HCT116 (cell line): ENCODE measurements at regions not wholly inside any gene's neighbourhood (a gene's known extent, or its start where the extent isn't known, plus 50 kb on each side); places are given as distances from the start of the nearest gene placed in this dataset.

Experiments
- ATAC-seq: fragments of 200-7000 bp; cut with Tn5 transposase; 2 replicates; pipeline ENCODE4 v1.9.1; 2020; ENCODE audit warnings: mild to moderate bottlenecking, moderate library complexity
- BruUV-seq: library from RNA; stranded (reverse); fragments of 400-500 nt; replicated peaks from 2 replicates; lab custom pipeline; 2021; lab: Mats Ljungman, UMichigan
- CTCF ChIA-PET: fragments of 300-600 bp; sonication (Branson Sonifier 250); formaldehyde crosslinking; loops from one replicate; lab custom pipeline; 2021; ENCODE audit warnings: antibody characterized with exemption; lab: Charles Lee
- POLR2A ChIA-PET: fragments of 300-600, 350-600 bp; sonication (Branson Sonifier 250); formaldehyde crosslinking; loops from one replicate; lab custom pipeline; 2021; ENCODE audit warnings: antibody characterized with exemption; lab: Charles Lee
- RAD21 ChIA-PET, 2 experiments: fragments of 300-600 bp; sonication (Branson Sonifier 250); formaldehyde crosslinking; loops; one replicate each; lab custom pipeline; 2023; ENCODE audit warnings: low total read pairs in 2 of 2; ENCODE audit not compliant: uncharacterized antibody in 2 of 2, unreplicated experiment in 2 of 2, low non-redundant PET in 1 of 2; lab: Charles Lee
- DNase-seq: peaks from one replicate; pipeline ENCODE4 v3.0.0-alpha.2; 2010; ENCODE audit warnings: low read depth, low spot score
- H2AFZ ChIP-seq: fragments of 200-600 bp; shearing (Covaris generic), sonication (generic); 2 replicates; pipeline ENCODE4 v1.6.1; 2017; ENCODE audit warnings: low read depth, mixed run types, mixed read lengths, antibody characterized with exemption, low read length; ENCODE audit not compliant: poor library complexity, severe bottlenecking
- H3K27ac ChIP-seq: 2 replicates; pipeline ENCODE4 v1.5.1; 2012; ENCODE audit warnings: low read depth, low read length
- H3K27me3 ChIP-seq: fragments of 200-600 bp; sonication (generic); 2 replicates; pipeline ENCODE4 v1.6.1; 2016; ENCODE audit warnings: mixed run types, low read length, mixed read lengths; ENCODE audit not compliant: insufficient read depth
- H3K36me3 ChIP-seq, 2 experiments: fragments of 200-500 bp in 1 of 2; fragments of 200-600 bp in 1 of 2; sonication (Bioruptor generic) in 1 of 2; sonication (generic) in 1 of 2; 2 replicates each; pipeline versions ENCODE4 v1.5.1 to v1.6.1; 2014 to 2016; ENCODE audit warnings: low read length in 2 of 2, inconsistent platforms in 1 of 2, mixed read lengths in 1 of 2, mixed run types in 1 of 2; ENCODE audit not compliant: insufficient read depth in 2 of 2, control insufficient read depth in 1 of 2
- H3K4me1 ChIP-seq, 2 experiments: fragments of 200-600 bp in 1 of 2; sonication (generic) in 1 of 2; 2 replicates each; pipeline versions ENCODE4 v1.5.1 to v1.6.1; 2012 to 2017; ENCODE audit warnings: low read length in 2 of 2, inconsistent platforms in 1 of 2, mild to moderate bottlenecking in 1 of 2, mixed read lengths in 1 of 2, mixed run types in 1 of 2, moderate library complexity in 1 of 2; ENCODE audit not compliant: insufficient read depth in 2 of 2, control insufficient read depth in 1 of 2
- H3K4me2 ChIP-seq: fragments of 200-600 bp; sonication (generic); 2 replicates; pipeline ENCODE4 v1.6.1; 2017; ENCODE audit warnings: mixed run types, low read length, mixed read lengths
- H3K4me3 ChIP-seq, 2 experiments: fragments of 200-600 bp in 1 of 2; sonication (generic) in 1 of 2; replicated peaks in 1 of 2; 2 replicates each; pipeline ENCODE4 v1.5.1; 2011 to 2016; ENCODE audit warnings: low read length in 2 of 2, control low read depth in 1 of 2, low read depth in 1 of 2, mild to moderate bottlenecking in 1 of 2, mixed read lengths in 1 of 2, mixed run types in 1 of 2
- H3K79me2 ChIP-seq: fragments of 200-600 bp; sonication (generic); 2 replicates; pipeline ENCODE4 v1.6.1; 2017; ENCODE audit warnings: mild to moderate bottlenecking, mixed run types, low read length, moderate library complexity, mixed read lengths; ENCODE audit not compliant: insufficient read depth
- H3K9ac ChIP-seq: fragments of 200-600 bp; sonication (generic); 2 replicates; pipeline ENCODE4 v1.6.1; 2016; ENCODE audit warnings: low read length, mixed read lengths
- H3K9me2 ChIP-seq: fragments of 200-600 bp; sonication (generic), shearing (Covaris generic); 2 replicates; pipeline ENCODE4 v1.6.1; 2017; ENCODE audit warnings: mixed run types, mild to moderate bottlenecking, moderate library complexity; ENCODE audit not compliant: insufficient read depth
- H3K9me3 ChIP-seq, 2 experiments: fragments of 200-500 bp in 1 of 2; fragments of 200-600 bp in 1 of 2; sonication (Bioruptor generic) in 1 of 2; sonication (generic) in 1 of 2; 2 replicates each; pipeline ENCODE4 v1.6.1; 2014 to 2017; ENCODE audit warnings: low read length in 2 of 2, mixed read lengths in 2 of 2, inconsistent platforms in 1 of 2, low read depth in 1 of 2, mild to moderate bottlenecking in 1 of 2, mixed run types in 1 of 2, moderate library complexity in 1 of 2; ENCODE audit not compliant: control insufficient read depth in 1 of 2, insufficient read depth in 1 of 2
- H4K20me1 ChIP-seq: fragments of 200-600 bp; sonication (generic), shearing (Covaris generic); 2 replicates; pipeline ENCODE4 v1.6.1; 2017; ENCODE audit warnings: mixed run types, mild to moderate bottlenecking, moderate library complexity; ENCODE audit not compliant: insufficient read depth
- EGR1 ChIP-seq: IDR thresholded peaks from 2 replicates; pipeline ENCODE4 v1.6.1; 2012; ENCODE audit warnings: low read depth
- FOSL1 ChIP-seq: IDR thresholded peaks from 2 replicates; pipeline ENCODE4 v1.6.1; 2012; ENCODE audit warnings: low read depth
- SIN3A ChIP-seq: IDR thresholded peaks from 2 replicates; pipeline ENCODE4 v1.6.1; 2012; ENCODE audit warnings: low read depth
- SRF ChIP-seq: IDR thresholded peaks from 2 replicates; pipeline ENCODE4 v1.6.1; 2012; ENCODE audit warnings: low read depth
- TCF7L2 ChIP-seq: IDR thresholded peaks from 2 replicates; pipeline ENCODE4 v1.7.0; 2011; ENCODE audit warnings: borderline replicate concordance, inconsistent platforms; ENCODE audit not compliant: insufficient read depth, insufficient read length; ENCODE audit errors: extremely low read depth
- YY1 ChIP-seq: IDR thresholded peaks from 2 replicates; pipeline ENCODE4 v1.6.1; 2011; ENCODE audit warnings: low read length, low read depth, moderate library complexity, mild to moderate bottlenecking; ENCODE audit not compliant: insufficient replicate concordance; ENCODE audit errors: extremely low read depth
- intact Hi-C: fragments of 100-400 bp; cut with micrococcal nuclease; formaldehyde crosslinking; loops from 2 replicates; pipeline ENCODE4 v1.10.0; 2022

DNA sequence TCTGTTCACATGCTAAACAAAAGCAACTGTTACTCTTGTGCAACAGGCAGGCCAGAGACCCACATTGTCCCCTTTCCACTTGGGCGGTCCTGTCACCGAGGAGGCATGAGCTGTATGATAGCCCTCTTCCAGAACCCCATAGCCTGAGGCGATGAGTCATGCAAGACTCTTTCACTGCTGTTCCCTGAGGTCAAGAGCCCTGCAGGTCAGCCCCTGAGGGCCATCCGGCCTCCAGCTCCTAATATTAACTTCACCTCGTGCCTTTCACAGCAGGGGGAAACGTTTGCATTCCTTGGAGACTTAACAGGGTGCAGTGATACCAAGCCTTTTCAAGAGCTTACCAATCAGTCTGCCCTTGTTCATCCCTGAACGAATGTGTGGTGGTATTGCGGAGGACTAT lies 253.3 kb upstream of the ECI2 start:
- Histone ChIP-seq H3K36me3 (no peaks in the 10 kb centered on the region), H3K9me3 (peaks cover 2 to 8% of the 10 kb centered on the region in 2 experiments; a peak in 2 of 4 replicates), H4K20me1 (no peaks in the 10 kb centered on the region), H3K4me2 (no peak overlapping the region), H3K9me2 (no peaks in the 10 kb centered on the region), H3K4me1 (peaks cover 0 to 5% of the 10 kb centered on the region in 2 experiments; a peak in 1 of 4 replicates), H3K27ac (no peak overlapping the region), H3K4me3 (no peak overlapping the region), H2AFZ (no peak overlapping the region), H3K27me3 (no peaks in the 10 kb centered on the region), H3K79me2 (no peaks in the 10 kb centered on the region), H3K9ac (no peak overlapping the region)
- POLR2A ChIA-PET: no interaction called here
- CTCF ChIA-PET: no interaction called here
- RAD21 ChIA-PET: no interaction called here
- DNase-seq (no peak), ATAC-seq (no peak)
- no peak for TF ChIP-seq SRF
- BruUV-seq: no TSS peak
- intact Hi-C loops: no loop called here

GRCh38 chr6:4384656-4385055 lies 249.3 kb upstream of the ECI2 start:
- H3K36me3 ChIP-seq: no peaks in the 10 kb centered on the region
- H3K27me3 ChIP-seq: no peaks in the 10 kb centered on the region
- RAD21 ChIA-PET: no interaction called here
- H3K9me3 ChIP-seq: peaks cover 5 to 19% of the 10 kb centered on the region in 2 experiments; a peak in 2 of 4 replicates
- DNase-seq (no peak), ATAC-seq (no peak)
- H3K9me2 ChIP-seq: no peaks in the 10 kb centered on the region
- intact Hi-C loops: no loop called here
- no peaks in the 10 kb centered on the region for H3K79me2 ChIP-seq
- peaks cover 0 to 5% of the 10 kb centered on the region in 2 experiments; a peak in 1 of 4 replicates for H3K4me1 ChIP-seq
- no peak overlapping the region for H3K9ac ChIP-seq
- POLR2A ChIA-PET: no interaction called here
- no peak overlapping the region for H2AFZ ChIP-seq
- H3K27ac ChIP-seq: no peak overlapping the region
- H4K20me1 ChIP-seq: no peaks in the 10 kb centered on the region
- no peak overlapping the region for H3K4me2 ChIP-seq
- no TSS peak for BruUV-seq
- TF ChIP-seq TCF7L2 (no peak), YY1 (no peak), FOSL1 (no peak), SIN3A (no peak), EGR1 (no peak)
- no peak overlapping the region for H3K4me3 ChIP-seq
- CTCF ChIA-PET: no interaction called here
